Posterior cingulate gyrus (tissue), 11 donors: ENCODE measurements at regions not wholly inside any gene's neighbourhood (a gene's known extent, or its start where the extent isn't known, plus 50 kb on each side); places are given as distances from the start of the nearest gene placed in this dataset.

Experiments used
- DNase-seq, 10 donors: peaks; one replicate each; pipeline versions ENCODE4 v3.0.0 to v3.0.0-alpha.2; 2020 to 2021; ENCODE audit warnings: mixed read lengths in 3 of 10
- intact Hi-C: fragments of 100-400 bp; cut with DNase I; formaldehyde crosslinking; loops from one replicate; pipeline ENCODE4 v1.15.1; 2023

- intact Hi-C loops = no loop called here
- no peak for DNase-seq
Measured at GRCh38 chr6:14031516-14031915, 86.1 kb upstream of the CD83 start.

- DNase-seq = no peak
- intact Hi-C loops = no loop called here
Measured at GRCh38 chr6:14035071-14035847, 82.3 kb upstream of the CD83 start.

GRCh38 chr6:14035874-14036273, 81.7 kb upstream of the CD83 start:
- DNase-seq = no peak
- intact Hi-C loops = no loop called here

- intact Hi-C loops = no loop called here
- DNase-seq = no peak
Measured at GRCh38 chr6:14036911-14037310, 80.7 kb upstream of the CD83 start.

- intact Hi-C loops = no loop called here
- DNase-seq = no peak
Measured at GRCh38 chr6:14037402-14038277, 79.9 kb upstream of the CD83 start.

- no peak for DNase-seq
- intact Hi-C loops = no loop called here
Measured at GRCh38 chr6:14038467-14039437, 78.8 kb upstream of the CD83 start.

- intact Hi-C loops = no loop called here
- no peak for DNase-seq
Measured at GRCh38 chr6:14040042-14040441, 77.5 kb upstream of the CD83 start.

- intact Hi-C loops = no loop called here
- peak in 1 of 10 donors; percentile 80 for DNase-seq
Measured at GRCh38 chr6:14046476-14047068, 71.0 kb upstream of the CD83 start.

- intact Hi-C loops = no loop called here
- DNase-seq = no peak
Measured at GRCh38 chr6:14047151-14047740, 70.3 kb upstream of the CD83 start.

- DNase-seq = no peak
- intact Hi-C loops = no loop called here
Measured at GRCh38 chr6:14048837-14049236, 68.7 kb upstream of the CD83 start.

- no peak for DNase-seq
- intact Hi-C loops = no loop called here
Measured at GRCh38 chr6:14051355-14051754, 66.2 kb upstream of the CD83 start.

GRCh38 chr6:14053811-14054210, 63.8 kb upstream of the CD83 start:
- DNase-seq = no peak
- intact Hi-C loops = no loop called here

GRCh38 chr6:14055541-14055940, 62.0 kb upstream of the CD83 start:
- intact Hi-C loops = no loop called here
- DNase-seq = no peak

GRCh38 chr6:14058029-14058695, 59.4 kb upstream of the CD83 start:
- DNase-seq = peak in 1 of 10 donors; percentile 57
- intact Hi-C loops = no loop called here

GRCh38 chr6:14058735-14059134, 58.8 kb upstream of the CD83 start:
- DNase-seq = no peak
- intact Hi-C loops = no loop called here

GRCh38 chr6:14059791-14060436, 57.7 kb upstream of the CD83 start:
- intact Hi-C loops = loop anchor here (10.0 kb wide), 2 partner anchors 265 to 445 kb away; partner anchors contain the start of gene NOL7
- DNase-seq = peak in 4 of 10 donors; percentile 19 to 82 (median 52)

GRCh38 chr6:14060971-14061370, 56.6 kb upstream of the CD83 start:
- DNase-seq = no peak
- intact Hi-C loops = loop anchor here (10.0 kb wide), 2 partner anchors 266 to 446 kb away; partner anchors contain the start of gene NOL7

- intact Hi-C loops = loop anchor here (10.0 kb wide), 2 partner anchors 267 to 447 kb away; partner anchors contain the start of gene NOL7
Measured at GRCh38 chr6:14061643-14062042, 55.9 kb upstream of the CD83 start.

More at GRCh38 chr6:14061643-14062042, 55.9 kb upstream of the CD83 start:
- no peak for DNase-seq
